ENCODE measurements at regions not wholly inside any gene's neighbourhood (a gene's known extent, or its start where the extent isn't known, plus 50 kb on each side); places are given as distances from the start of the nearest gene placed in this dataset.

DNA sequence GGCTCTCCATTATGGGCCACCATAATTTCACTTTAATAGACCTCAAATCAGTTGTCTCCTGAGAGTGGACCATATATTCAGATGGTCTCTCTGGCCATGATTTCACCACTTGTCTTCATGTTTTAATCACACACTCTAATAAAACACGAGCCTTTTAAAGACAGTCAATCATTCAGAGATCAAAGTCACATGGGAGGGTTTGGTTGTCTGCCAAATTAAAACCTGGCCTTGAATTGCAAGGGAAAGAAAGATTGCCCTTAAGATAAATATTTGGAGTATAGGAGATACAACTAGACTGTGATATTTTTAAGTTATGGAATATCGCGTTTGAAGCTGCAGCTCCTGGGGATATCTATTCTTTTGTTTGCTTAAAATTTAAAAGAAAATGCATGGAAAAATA is 377.8 kb upstream of the DDX18 start:
- Mint-ChIP-seq H3K27me3 (ENCODE audit: low read depth in 3 of 3) (no peaks in the 10 kb centered on the region), H3K9me3 (peaks cover 0 to 10% (median 4%) of the 10 kb centered on the region in 6 donors), H3K36me3 (no peaks in the 10 kb centered on the region), H3K27ac (no peak overlapping the region), H3K4me3 (no peak overlapping the region), H3K4me1 (no peaks in the 10 kb centered on the region)
- DNase-seq: no peak

DNA sequence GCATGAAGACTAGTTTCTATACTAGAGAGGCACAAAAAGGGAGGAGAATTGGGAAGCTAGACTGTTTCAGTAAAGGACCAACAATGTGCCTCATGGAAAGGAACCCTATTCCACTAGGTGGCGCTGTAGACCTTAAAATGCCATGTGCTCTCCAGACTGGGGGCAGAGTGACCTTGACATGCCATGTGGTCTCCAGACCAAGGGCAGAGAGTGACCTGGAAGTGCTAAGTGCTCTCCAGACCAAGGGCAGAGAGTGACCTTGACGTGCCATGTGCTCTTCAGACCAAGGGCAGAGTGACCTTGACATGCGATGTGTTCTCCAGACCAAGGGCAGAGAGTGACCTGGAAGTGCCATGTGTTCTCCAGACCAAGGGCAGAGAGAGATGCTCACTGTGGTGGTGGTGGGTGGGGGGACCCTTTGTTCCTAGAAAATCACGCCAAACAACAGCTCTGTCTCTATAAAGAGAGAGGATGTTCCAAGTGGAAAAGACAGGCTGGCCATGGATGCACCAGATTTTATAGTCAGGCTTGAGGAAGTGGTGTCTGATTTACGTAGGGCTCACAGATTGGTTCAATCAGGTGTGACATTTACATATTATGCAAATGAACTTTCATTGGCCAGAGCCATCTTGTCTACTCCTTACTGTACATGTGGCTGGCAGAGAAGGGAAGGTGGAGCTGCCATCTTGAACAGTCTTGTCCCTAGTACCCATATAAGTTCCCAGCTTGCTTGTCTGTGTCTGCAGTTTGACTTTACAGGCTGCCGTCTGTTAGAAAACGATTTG is 344.0 kb upstream of the DDX18 start:
- no peak overlapping the region for H3K27ac Mint-ChIP-seq
- no peaks in the 10 kb centered on the region for H3K4me1 Mint-ChIP-seq
- H3K9me3 Mint-ChIP-seq: peaks cover 0 to 18% (median 3%) of the 10 kb centered on the region in 6 donors
- H3K4me3 Mint-ChIP-seq: no peak overlapping the region
- H3K36me3 Mint-ChIP-seq: no peaks in the 10 kb centered on the region
- DNase-seq: peak; percentile 0 to 7 (median 2)
- peaks cover 0 to 4% (median 3%) of the 10 kb centered on the region in 3 donors for H3K27me3 Mint-ChIP-seq (ENCODE audit: low read depth in 3 of 3)

DNA sequence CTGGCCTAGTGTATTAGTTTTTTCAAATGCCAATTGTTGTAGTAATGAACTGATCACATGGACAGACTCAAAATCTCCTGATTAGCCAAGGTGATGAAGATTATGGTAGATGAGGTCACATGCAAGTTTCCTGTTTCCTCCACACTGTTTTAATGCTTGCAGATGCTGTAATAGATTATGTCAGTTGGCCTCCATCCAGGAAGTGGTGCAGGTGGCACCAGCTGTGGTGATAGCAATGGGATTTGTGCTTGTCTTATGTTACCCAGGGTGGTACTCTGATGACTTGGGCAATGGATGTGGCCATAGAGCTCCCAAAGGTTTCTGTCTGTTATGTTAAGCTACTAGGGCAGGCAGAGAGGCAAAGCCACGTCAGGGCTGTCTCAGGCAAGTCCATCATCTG is 332.9 kb upstream of the DDX18 start:
- H3K9me3 Mint-ChIP-seq: peaks cover 13 to 41% (median 20%) of the 10 kb centered on the region in 6 donors
- no peaks in the 10 kb centered on the region for H3K36me3 Mint-ChIP-seq
- no peak for DNase-seq
- no peaks in the 10 kb centered on the region for H3K4me1 Mint-ChIP-seq
- H3K4me3 Mint-ChIP-seq: no peak overlapping the region
- peaks cover 0 to 6% (median 0%) of the 10 kb centered on the region in 3 donors for H3K27me3 Mint-ChIP-seq (ENCODE audit: low read depth in 3 of 3)
- no peak overlapping the region for H3K27ac Mint-ChIP-seq

DNA sequence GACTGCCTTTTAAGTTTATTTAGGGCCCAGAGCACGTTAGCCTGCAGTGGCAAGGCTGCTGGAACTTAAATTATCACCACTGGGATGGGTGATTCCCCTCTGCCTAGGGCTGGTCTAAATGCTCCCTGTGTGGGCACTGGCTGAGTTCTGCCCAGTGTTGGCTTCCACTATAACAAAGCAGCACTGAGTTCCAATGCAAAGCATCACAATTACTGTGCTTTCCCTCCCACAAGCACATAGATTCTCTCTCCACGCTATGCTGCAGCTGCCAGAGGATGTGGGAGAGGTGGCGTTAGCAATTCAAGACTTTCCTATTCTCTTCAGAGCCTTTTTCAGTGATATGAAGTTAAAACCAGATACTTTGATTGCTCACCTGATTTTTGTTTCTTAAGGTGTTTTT is 328.9 kb upstream of the DDX18 start:
- Mint-ChIP-seq H3K9me3 (peaks cover 4 to 22% (median 10%) of the 10 kb centered on the region in 6 donors), H3K27ac (no peak overlapping the region), H3K36me3 (no peaks in the 10 kb centered on the region), H3K4me3 (no peak overlapping the region), H3K27me3 (ENCODE audit: low read depth in 3 of 3) (peaks cover 0 to 2% (median 0%) of the 10 kb centered on the region in 3 donors), H3K4me1 (no peaks in the 10 kb centered on the region)
- DNase-seq: no peak

DNA sequence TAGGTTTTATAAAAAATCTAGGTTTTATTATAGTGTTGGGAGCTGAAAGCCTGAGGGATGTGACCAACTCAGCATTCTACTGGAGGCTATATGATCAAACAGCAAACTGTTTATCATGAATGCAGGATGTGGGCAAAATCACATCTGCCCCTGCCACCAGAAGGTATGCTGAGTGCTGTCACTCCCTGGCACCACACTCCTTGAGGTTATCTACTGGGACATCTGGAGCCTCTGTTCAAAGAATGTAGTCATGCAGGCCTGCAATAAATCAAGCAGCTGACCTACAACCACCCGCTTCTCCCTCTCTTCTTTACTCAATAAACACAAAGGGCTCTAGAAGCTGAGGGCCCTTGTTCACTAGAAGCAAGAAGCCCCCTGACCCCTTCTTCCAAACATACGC is 328.4 kb upstream of the DDX18 start:
- H3K4me1 Mint-ChIP-seq: no peaks in the 10 kb centered on the region
- H3K27me3 Mint-ChIP-seq (ENCODE audit: low read depth in 3 of 3): peaks cover 0 to 2% (median 0%) of the 10 kb centered on the region in 3 donors
- peaks cover 4 to 22% (median 10%) of the 10 kb centered on the region in 6 donors for H3K9me3 Mint-ChIP-seq
- H3K36me3 Mint-ChIP-seq: no peaks in the 10 kb centered on the region
- no peak for DNase-seq
- no peak overlapping the region for H3K4me3 Mint-ChIP-seq
- H3K27ac Mint-ChIP-seq: no peak overlapping the region

DNA sequence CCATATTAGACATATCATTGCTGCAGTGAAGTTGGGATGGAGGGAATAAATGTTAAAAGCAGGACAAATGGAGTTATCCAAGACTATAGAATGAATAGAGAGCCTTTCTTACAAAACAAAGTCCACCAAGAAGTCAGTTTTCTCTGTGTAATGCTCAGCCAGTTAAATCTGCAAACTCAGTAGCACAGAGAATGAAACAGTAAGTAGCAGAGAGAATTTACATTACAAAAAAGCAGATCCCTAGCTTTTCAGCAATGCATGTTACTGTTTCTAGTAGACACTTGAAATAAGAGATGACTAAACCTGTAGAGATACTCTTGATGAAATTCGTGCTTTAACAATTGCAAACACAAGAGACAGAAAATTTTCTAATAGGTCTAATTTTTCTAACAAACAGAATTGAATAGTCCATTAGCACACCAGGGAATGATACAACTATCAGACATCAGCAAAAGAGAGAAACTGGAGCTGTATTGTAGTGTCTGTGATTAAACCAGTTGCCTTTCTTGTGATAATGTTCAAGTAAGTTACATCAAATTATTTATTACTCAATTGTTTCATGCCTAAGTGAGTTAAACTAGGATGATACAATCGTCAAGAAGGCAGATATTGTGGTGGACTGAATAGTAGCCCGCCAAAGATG is 322.2 kb upstream of the DDX18 start:
- no peaks in the 10 kb centered on the region for H3K27me3 Mint-ChIP-seq (ENCODE audit: low read depth in 3 of 3)
- no peak overlapping the region for H3K27ac Mint-ChIP-seq
- H3K9me3 Mint-ChIP-seq: peaks cover 0 to 5% (median 2%) of the 10 kb centered on the region in 6 donors
- H3K4me1 Mint-ChIP-seq: no peaks in the 10 kb centered on the region
- no peak for DNase-seq
- no peaks in the 10 kb centered on the region for H3K36me3 Mint-ChIP-seq
- no peak overlapping the region for H3K4me3 Mint-ChIP-seq

DNA sequence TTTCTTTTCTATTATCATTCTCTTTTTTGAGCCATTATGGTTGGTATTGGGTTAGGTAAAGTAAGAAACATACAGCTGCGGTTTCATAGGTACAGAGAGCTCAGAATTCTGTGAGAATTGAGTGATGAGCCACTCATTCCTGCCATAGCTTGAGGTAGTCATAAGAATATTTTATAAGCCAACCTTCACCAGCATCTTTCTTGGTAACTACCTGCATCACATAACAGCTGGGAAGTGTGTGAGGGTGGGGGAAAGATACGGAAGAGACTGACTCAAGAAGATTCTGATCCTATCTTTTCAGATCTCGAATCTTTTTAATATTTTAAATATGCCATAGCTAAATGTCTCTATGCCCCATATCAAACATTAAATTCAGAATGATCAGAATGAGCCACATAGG is 313.8 kb upstream of the DDX18 start:
- H3K9me3 Mint-ChIP-seq: peaks cover 0 to 27% (median 3%) of the 10 kb centered on the region in 6 donors
- H3K4me3 Mint-ChIP-seq: no peak overlapping the region
- H3K4me1 Mint-ChIP-seq: no peaks in the 10 kb centered on the region
- peaks cover 0 to 1% (median 0%) of the 10 kb centered on the region in 3 donors for H3K27me3 Mint-ChIP-seq (ENCODE audit: low read depth in 3 of 3)
- H3K36me3 Mint-ChIP-seq: no peaks in the 10 kb centered on the region
- DNase-seq: no peak
- no peak overlapping the region for H3K27ac Mint-ChIP-seq

DNA sequence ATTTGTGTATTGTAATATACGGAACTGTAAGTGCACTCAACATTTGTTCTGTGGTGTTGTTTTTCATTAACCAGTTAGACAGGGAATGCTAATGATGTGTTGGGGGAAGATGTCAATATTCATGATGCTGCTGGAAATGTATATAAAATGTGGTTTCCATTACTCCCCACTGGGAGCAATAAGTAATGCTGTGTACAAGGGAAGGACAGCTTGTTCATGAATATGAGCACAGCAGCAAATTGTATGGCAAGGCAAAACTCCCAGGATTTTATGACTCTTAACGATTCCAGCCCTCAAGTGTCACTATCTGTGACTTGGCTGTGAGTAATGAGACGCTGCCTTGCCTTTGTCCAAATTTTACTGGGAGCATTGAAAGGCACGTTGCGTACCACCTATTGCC is 312.4 kb upstream of the DDX18 start:
- peaks cover 0 to 30% (median 3%) of the 10 kb centered on the region in 6 donors for H3K9me3 Mint-ChIP-seq
- no peak overlapping the region for H3K27ac Mint-ChIP-seq
- H3K27me3 Mint-ChIP-seq (ENCODE audit: low read depth in 3 of 3): peaks cover 0 to 1% (median 0%) of the 10 kb centered on the region in 3 donors
- DNase-seq: no peak
- no peaks in the 10 kb centered on the region for H3K4me1 Mint-ChIP-seq
- H3K4me3 Mint-ChIP-seq: no peak overlapping the region
- H3K36me3 Mint-ChIP-seq: no peaks in the 10 kb centered on the region

DNA sequence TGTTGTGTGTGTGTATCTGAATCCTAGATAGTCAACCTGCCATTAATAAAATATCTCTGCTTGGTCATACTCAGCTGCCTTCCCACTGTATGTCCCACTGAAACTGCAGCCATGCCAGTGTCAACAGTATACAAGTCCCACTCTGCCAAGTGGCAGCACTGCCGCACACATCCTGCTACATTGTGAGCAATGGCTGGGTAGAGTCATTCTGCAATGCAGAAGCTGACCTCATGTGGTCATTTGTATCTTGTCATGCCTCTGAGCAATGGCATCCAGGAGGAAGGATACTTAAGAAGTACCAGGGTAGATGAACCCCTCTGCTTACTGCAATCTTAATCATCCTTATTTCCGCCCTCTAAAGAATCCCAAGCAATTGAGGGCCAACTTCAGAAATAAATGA is 302.2 kb upstream of the DDX18 start:
- H3K9me3 Mint-ChIP-seq: peaks cover 0 to 16% (median 7%) of the 10 kb centered on the region in 6 donors
- peaks cover 0 to 2% (median 0%) of the 10 kb centered on the region in 3 donors for H3K27me3 Mint-ChIP-seq (ENCODE audit: low read depth in 3 of 3)
- H3K27ac Mint-ChIP-seq: no peak overlapping the region

DNA sequence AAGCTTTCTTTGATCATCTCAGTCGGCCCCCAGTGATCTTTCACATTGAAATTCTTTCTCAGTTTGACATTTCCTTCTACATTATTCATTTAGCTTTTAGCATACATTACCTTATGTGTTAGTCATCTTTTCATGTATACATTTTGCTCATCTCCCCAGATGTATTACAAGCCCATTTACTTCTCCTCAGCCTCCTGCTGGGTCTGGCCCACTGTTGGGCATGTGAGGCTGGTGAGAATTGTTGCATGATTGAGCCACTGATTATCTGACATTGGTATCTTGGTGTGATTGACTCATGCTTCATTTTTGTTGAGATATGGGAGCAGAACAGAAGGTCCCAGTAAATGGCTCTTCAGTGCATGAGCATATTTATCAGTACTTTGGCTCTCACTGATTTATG is 300.1 kb upstream of the DDX18 start:
- H3K27me3 Mint-ChIP-seq (ENCODE audit: low read depth in 3 of 3): peaks cover 0 to 2% (median 0%) of the 10 kb centered on the region in 3 donors
- H3K4me3 Mint-ChIP-seq: no peak overlapping the region
- H3K36me3 Mint-ChIP-seq: no peaks in the 10 kb centered on the region
- no peak for DNase-seq
- H3K4me1 Mint-ChIP-seq: no peaks in the 10 kb centered on the region
- no peak overlapping the region for H3K27ac Mint-ChIP-seq
- peaks cover 0 to 13% (median 5%) of the 10 kb centered on the region in 6 donors for H3K9me3 Mint-ChIP-seq

More for the DNA sequence above, 302.2 kb upstream of the DDX18 start:
- H3K36me3 Mint-ChIP-seq: no peaks in the 10 kb centered on the region
- no peak for DNase-seq
- no peak overlapping the region for H3K4me3 Mint-ChIP-seq
- H3K4me1 Mint-ChIP-seq: no peaks in the 10 kb centered on the region

DNA sequence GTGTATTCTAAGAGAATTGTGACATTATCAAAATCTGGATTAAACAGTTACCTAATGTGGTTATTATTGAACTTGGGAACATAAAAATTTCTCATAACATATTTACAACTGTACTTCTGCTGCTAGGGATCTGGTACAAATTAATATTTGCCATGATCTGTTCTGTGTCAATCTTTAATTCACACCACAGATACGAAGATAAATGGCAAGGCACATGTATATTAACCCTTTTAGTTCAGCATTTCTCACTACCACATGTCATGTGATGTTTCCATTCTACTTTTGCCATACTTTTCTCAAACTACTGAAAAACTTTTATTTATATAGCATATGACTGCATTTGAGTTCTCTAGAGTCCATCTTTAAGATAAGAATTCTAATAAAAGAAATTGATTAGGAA is 295.3 kb upstream of the DDX18 start:
- Mint-ChIP-seq H3K36me3 (no peaks in the 10 kb centered on the region), H3K9me3 (peaks cover 0 to 5% (median 2%) of the 10 kb centered on the region in 6 donors), H3K4me1 (no peaks in the 10 kb centered on the region), H3K27me3 (ENCODE audit: low read depth in 3 of 3) (peaks cover 0 to 2% (median 0%) of the 10 kb centered on the region in 3 donors), H3K27ac (no peak overlapping the region), H3K4me3 (no peak overlapping the region)
- DNase-seq: no peak

DNA sequence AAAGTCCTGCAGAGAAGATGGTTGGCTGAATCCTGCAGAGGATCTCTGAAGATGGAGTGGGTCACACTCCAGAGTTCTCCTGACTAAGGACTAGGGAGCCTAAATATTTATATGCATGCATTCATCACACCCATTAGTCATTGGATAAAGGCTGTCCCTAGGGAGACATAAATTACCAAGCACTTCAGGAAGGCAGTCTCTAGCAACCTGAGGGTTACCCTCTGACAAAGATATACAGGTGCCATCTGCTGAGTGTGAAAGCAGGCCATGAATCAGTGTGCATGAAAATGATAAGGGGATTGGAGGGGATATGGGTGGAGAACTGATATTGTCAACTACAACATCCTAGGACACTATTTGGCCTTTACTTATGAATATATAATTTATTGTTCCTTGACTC is 294.8 kb upstream of the DDX18 start:
- Mint-ChIP-seq H3K9me3 (peaks cover 0 to 9% (median 2%) of the 10 kb centered on the region in 6 donors), H3K27me3 (ENCODE audit: low read depth in 3 of 3) (peaks cover 0 to 2% (median 0%) of the 10 kb centered on the region in 3 donors), H3K36me3 (no peaks in the 10 kb centered on the region), H3K4me3 (no peak overlapping the region), H3K27ac (no peak overlapping the region), H3K4me1 (no peaks in the 10 kb centered on the region)
- DNase-seq: no peak

DNA sequence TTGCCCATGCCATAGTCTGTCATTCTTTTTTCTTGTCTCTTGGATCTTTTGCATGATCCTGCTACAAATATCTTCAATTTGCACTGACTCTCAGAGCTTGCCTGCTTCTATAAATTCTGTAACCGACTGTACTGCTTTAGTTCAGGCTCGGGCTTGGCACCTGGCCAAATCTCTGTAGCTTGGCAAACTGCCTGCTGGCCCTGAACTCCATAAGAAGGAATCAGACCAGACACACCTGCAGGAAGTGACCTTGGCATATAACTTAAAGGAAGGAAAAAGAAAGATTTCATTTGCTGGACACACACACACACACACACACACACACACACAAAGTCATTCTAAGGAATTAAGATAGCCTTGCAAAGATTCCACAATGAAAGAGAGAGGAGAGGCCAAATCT is 291.2 kb upstream of the DDX18 start:
- no peaks in the 10 kb centered on the region for H3K27me3 Mint-ChIP-seq (ENCODE audit: low read depth in 3 of 3)
- no peaks in the 10 kb centered on the region for H3K4me1 Mint-ChIP-seq
- peaks cover 0 to 16% (median 4%) of the 10 kb centered on the region in 6 donors for H3K9me3 Mint-ChIP-seq
- no peaks in the 10 kb centered on the region for H3K36me3 Mint-ChIP-seq
- DNase-seq: no peak
- H3K4me3 Mint-ChIP-seq: no peak overlapping the region
- H3K27ac Mint-ChIP-seq: no peak overlapping the region

DNA sequence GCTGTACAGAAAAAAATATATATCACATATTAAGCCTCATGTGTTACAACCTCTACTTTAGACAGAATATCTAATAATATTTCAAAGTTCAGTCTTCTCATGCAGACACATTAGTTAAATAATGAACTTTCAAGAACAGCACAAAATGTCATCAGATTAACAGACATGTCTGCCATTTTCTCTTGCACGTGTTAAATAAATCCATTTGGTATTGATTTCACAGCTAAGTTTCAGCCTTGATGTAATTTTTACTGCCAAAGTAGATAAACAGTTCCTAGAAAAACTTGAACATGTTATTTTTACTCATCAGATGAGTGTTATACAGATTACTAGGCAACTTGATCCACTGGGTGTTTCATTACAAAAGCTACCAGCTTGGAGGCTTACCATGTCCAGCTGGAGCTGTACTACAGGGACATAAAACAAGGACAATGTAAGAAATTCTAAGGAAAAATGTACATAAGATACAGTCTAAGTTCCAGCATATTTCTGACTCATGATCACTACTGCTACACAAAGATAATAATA is 290.7 kb upstream of the DDX18 start:
- Mint-ChIP-seq H3K36me3 (no peaks in the 10 kb centered on the region), H3K27ac (no peak overlapping the region), H3K9me3 (peaks cover 0 to 16% (median 4%) of the 10 kb centered on the region in 6 donors), H3K4me1 (no peaks in the 10 kb centered on the region), H3K27me3 (ENCODE audit: low read depth in 3 of 3) (no peaks in the 10 kb centered on the region), H3K4me3 (no peak overlapping the region)
- DNase-seq: no peak
